HFFc6 (cell line): ENCODE measurements at regions not wholly inside any gene's neighbourhood (a gene's known extent, or its start where the extent isn't known, plus 50 kb on each side); places are given as distances from the start of the nearest gene placed in this dataset.
"Not testable (repeated sequence)": the region's sequence is repeated elsewhere in the genome, so short reads cannot be mapped to it uniquely, and the experiment has no call there.

Experiments
- DNase-seq: peaks from one replicate; pipeline ENCODE4 v3.0.0-alpha.2; 2018
- H3K27ac Mint-ChIP-seq: 2 replicates; pipeline ENCODE4 v1.8.0; 2020; ENCODE audit warnings: mild to moderate bottlenecking, mixed read lengths
- H3K27me3 Mint-ChIP-seq: 2 replicates; pipeline ENCODE4 v1.8.0; 2021; ENCODE audit warnings: mild to moderate bottlenecking, moderate library complexity, mixed read lengths; ENCODE audit not compliant: insufficient read depth
- H3K36me3 Mint-ChIP-seq: 2 replicates; pipeline ENCODE4 v1.8.0; 2021; ENCODE audit warnings: low read depth, mixed read lengths
- H3K4me1 Mint-ChIP-seq: 2 replicates; pipeline ENCODE4 v1.8.0; 2020; ENCODE audit warnings: low read depth, mixed read lengths
- H3K4me3 Mint-ChIP-seq: 2 replicates; pipeline ENCODE4 v1.8.0; 2020; ENCODE audit warnings: mild to moderate bottlenecking, moderate library complexity, mixed read lengths
- H3K9me3 Mint-ChIP-seq: 2 replicates; pipeline ENCODE4 v1.8.0; 2020; ENCODE audit warnings: mild to moderate bottlenecking, mixed read lengths
- TF ChIP-seq, protein P1 (sequence below): fragments of 200-600 bp; sonication (generic); IDR thresholded peaks from 2 replicates; pipeline ENCODE4 v1.5.0; 2021; ENCODE audit warnings: antibody characterized with exemption, mild to moderate bottlenecking

DNA sequence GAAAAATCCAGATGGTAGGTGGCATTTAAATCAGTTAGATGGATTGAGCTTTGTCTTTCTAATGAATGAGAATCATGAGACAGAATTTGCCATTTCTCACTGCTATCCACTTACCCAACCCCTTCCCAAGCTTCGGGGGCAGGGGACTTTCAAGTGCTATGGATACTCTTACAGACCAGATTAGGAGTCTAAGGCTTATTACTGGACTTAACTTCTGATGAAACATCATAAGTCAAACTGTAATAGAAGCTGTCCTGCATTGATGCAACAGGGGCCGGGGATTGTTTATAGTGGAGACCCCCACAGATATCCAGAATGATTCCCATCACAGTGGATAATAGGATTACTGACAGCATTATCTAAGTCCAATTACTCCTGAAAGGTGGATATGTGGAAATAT, 267.0 kb downstream of the NUF2 start:
- TF ChIP-seq, protein P1, sequence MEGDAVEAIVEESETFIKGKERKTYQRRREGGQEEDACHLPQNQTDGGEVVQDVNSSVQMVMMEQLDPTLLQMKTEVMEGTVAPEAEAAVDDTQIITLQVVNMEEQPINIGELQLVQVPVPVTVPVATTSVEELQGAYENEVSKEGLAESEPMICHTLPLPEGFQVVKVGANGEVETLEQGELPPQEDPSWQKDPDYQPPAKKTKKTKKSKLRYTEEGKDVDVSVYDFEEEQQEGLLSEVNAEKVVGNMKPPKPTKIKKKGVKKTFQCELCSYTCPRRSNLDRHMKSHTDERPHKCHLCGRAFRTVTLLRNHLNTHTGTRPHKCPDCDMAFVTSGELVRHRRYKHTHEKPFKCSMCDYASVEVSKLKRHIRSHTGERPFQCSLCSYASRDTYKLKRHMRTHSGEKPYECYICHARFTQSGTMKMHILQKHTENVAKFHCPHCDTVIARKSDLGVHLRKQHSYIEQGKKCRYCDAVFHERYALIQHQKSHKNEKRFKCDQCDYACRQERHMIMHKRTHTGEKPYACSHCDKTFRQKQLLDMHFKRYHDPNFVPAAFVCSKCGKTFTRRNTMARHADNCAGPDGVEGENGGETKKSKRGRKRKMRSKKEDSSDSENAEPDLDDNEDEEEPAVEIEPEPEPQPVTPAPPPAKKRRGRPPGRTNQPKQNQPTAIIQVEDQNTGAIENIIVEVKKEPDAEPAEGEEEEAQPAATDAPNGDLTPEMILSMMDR: no peak
- H3K27ac Mint-ChIP-seq: no peak overlapping the region
- no peaks in the 10 kb centered on the region; the same call in 1 of the 2 replicates for H3K4me1 Mint-ChIP-seq
- no peaks in the 10 kb centered on the region for H3K36me3 Mint-ChIP-seq
- no peaks in the 10 kb centered on the region for H3K9me3 Mint-ChIP-seq
- no peaks in the 10 kb centered on the region; the same call in none of the 2 replicates for H3K27me3 Mint-ChIP-seq
- no peak for DNase-seq
- no peak overlapping the region for H3K4me3 Mint-ChIP-seq

GRCh38 chr1:163589735-163590134, 268.0 kb downstream of the NUF2 start:
- H3K4me3 Mint-ChIP-seq: no peak overlapping the region
- H3K4me1 Mint-ChIP-seq: no peaks in the 10 kb centered on the region
- H3K9me3 Mint-ChIP-seq: no peaks in the 10 kb centered on the region
- TF ChIP-seq, protein P1: no peak
- no peaks in the 10 kb centered on the region for H3K36me3 Mint-ChIP-seq
- no peaks in the 10 kb centered on the region; the same call in none of the 2 replicates for H3K27me3 Mint-ChIP-seq
- DNase-seq: no peak
- H3K27ac Mint-ChIP-seq: no peak overlapping the region

GRCh38 chr1:163591131-163591530, 269.4 kb downstream of the NUF2 start:
- not testable (repeated sequence) for H3K9me3 Mint-ChIP-seq, H3K27me3 Mint-ChIP-seq, H3K4me3 Mint-ChIP-seq, H3K36me3 Mint-ChIP-seq, DNase-seq, H3K27ac Mint-ChIP-seq, H3K4me1 Mint-ChIP-seq

DNA sequence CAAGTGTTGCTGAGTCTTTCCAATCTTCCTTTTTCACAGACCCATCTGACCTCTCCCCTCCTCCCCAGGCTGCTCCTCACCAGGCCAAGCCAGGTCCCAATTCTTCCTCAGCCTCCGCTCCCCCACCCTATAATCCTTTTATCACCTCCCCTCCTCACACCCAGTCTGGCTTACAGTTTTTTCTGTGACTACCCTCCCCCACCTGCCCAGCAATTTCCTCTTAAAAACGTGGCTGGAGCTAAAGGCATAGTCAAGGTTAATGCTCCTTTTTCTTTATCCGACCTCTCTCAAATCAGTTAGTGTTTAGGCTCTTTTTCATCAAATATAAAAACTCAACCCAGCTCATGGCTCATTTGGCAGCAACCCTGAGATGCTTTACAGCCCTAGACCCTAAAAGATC, 270.9 kb downstream of the NUF2 start:
- DNase-seq, H3K27ac Mint-ChIP-seq, H3K36me3 Mint-ChIP-seq, H3K4me1 Mint-ChIP-seq, H3K9me3 Mint-ChIP-seq, H3K27me3 Mint-ChIP-seq, H3K4me3 Mint-ChIP-seq: not testable (repeated sequence)

DNA sequence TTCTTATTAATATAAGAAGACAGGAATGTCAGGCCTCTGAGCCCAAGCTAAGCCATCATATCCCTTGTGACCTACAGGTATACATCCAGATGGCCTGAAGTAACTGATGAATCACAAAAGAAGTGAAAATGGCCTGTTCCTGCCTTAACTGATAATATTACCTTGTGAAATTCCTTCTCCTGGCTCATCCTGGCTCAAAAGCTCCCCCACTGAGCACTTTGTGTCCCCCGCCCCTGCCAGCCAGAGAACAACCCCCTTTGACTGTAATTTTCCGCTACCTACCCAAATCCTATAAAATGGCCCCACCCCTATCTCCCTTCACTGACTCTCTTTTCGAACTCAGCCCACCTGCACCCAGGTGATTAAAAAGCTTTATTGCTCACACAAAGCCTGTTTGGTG, 274.4 kb downstream of the NUF2 start:
- H3K4me3 Mint-ChIP-seq, H3K36me3 Mint-ChIP-seq, H3K27ac Mint-ChIP-seq, H3K27me3 Mint-ChIP-seq, H3K4me1 Mint-ChIP-seq, H3K9me3 Mint-ChIP-seq, DNase-seq: not testable (repeated sequence)

DNA sequence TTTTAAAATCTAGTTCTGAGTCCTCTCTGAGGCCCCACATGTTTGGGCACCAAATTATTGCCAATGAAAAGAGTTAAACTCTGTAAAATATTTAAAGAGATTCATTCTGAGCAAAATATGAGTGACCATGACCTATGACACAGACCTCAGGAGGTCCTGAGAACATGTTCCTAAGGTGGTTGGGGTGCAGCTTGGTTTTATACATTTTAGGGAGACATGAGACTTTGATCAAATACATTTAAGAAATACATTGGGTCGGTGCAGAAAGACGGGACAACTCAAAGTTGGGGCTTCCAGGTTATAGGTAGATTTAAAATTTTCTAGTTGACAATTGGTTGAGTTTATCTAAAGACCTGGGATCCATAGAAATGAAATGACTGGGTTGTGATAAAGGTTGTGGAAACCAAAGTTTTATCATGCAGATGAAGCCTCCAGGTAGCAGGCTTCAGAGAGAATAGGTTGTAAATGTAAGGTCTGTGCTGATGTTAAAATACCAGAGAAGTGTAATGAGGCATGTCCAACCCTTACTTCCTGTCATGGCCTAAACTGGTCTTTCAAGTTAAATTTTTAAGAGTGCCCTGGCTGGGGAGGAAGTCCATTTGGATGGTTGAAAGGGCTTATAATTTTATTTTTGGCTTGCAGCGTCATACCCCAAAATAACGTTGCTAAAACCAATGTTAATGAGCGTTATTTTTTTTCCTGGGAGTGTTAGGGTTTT, 274.9 kb downstream of the NUF2 start:
- DNase-seq: no peak
- Mint-ChIP-seq H3K4me3 (no peak overlapping the region), H3K4me1 (no peaks in the 10 kb centered on the region), H3K27me3 (no peaks in the 10 kb centered on the region; the same call in none of the 2 replicates), H3K9me3 (no peaks in the 10 kb centered on the region), H3K27ac (no peak overlapping the region), H3K36me3 (no peaks in the 10 kb centered on the region)
- TF ChIP-seq, protein P1: no peak

- H3K9me3 Mint-ChIP-seq: no peaks in the 10 kb centered on the region
- TF ChIP-seq, protein P1: no peak
- no peaks in the 10 kb centered on the region; the same call in none of the 2 replicates for H3K27me3 Mint-ChIP-seq
- no peaks in the 10 kb centered on the region for H3K4me1 Mint-ChIP-seq
- H3K27ac Mint-ChIP-seq: no peak overlapping the region
- no peak overlapping the region for H3K4me3 Mint-ChIP-seq
- no peaks in the 10 kb centered on the region for H3K36me3 Mint-ChIP-seq
- DNase-seq: no peak
Measured at GRCh38 chr1:163604321-163604720, 282.6 kb downstream of the NUF2 start.
